ENCODE measurements at regions not wholly inside any gene's neighbourhood (a gene's known extent, or its start where the extent isn't known, plus 50 kb on each side); places are given as distances from the start of the nearest gene placed in this dataset.
"Not testable (repeated sequence)": the region's sequence is repeated elsewhere in the genome, so short reads cannot be mapped to it uniquely, and the experiment has no call there.

DNA sequence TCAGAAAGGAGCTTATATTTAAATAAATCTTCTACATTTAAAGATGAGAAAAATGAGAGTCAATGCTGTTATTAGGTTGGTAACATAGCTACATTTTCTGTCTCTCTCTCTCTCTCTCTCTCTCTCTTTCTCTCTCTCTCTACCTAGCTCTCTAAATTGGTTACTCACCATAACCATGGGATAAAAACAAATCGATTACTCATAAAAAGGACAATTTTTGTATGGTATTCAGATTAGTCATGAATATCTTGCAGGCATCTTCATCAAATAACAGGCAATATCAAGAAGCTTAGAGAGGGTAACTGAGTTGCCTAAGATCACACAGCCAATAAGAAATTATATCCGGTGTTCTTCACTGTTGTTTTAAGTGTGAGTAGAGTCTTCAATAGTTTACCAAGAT is 81.8 kb upstream of the ALCAM start:
- no peak for DNase-seq

DNA sequence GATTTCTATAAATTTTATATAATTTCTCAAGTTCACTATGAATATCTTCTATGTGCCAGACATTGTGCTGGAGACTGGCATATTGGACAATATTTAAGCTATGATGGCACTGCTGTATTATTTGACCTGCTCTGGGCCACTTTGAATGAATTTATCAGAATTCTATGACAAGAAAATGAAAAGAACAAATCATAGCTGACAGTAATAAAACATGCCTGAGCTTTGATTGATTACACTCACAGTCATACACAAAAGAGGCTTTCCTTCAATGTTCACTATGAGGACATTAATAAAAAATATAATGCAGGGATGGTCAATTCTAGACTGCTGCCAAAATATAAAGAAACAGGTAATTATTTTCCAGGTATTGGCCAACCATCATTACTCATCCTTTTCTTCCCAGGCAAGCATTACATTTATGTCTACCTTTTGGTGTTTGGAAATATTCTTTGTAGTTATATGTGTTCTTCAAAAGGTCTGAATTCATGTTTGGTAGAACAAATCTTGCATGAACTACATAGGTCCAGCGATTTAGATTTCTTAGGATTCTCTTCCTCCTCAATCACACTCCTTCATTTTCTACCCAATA is 81.0 kb upstream of the ALCAM start:
- DNase-seq = no peak

DNA sequence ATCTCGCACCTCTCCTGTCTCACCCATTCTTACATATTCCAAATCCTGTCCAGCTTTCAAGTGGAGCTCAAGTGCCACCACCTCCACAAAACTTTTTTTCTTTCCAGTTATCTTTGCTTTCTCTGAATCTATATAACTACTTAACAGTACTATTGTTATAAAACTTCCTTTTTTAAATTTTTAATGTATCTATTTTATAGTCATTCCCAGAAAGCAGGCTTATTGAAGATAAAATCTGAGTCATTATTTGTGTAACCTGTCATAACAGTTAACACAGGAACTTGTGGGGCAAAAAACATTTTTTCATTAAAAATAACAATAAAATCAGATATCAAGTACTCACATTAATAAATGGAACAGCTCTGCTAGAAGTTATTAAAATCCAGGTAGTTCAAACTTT is 73.3 kb upstream of the ALCAM start:
- DNase-seq = no peak

DNA sequence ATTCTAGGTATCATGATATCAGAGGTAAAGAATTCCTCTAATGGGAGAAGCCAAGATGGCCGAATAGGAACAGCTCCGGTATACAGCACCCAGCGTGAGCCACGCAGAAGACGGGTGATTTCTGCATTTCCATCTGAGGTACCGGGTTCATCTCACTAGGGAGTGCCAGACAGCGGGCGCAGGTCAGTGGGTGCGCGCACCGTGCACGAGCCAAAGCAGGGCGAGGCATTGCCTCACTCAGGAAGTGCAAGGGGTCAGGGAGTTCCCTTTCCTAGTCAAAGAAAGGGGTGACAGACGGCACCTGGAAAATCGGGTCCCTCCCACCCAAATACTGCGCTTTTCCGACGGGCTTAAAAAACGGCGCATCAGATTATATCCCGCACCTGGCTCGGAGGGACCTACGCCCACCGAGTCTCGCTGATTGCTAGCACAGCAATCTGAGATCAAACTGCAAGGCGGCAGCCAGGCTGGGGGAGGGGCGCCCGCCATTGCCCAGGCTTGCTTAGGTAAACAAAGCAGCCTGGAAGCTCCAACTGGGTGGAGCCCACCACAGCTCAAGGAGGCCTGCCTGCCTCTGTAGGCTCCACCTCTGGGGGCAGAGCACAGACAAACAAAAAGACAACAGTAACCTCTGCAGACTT is 70.4 kb upstream of the ALCAM start:
- not testable (repeated sequence) for DNase-seq

DNA sequence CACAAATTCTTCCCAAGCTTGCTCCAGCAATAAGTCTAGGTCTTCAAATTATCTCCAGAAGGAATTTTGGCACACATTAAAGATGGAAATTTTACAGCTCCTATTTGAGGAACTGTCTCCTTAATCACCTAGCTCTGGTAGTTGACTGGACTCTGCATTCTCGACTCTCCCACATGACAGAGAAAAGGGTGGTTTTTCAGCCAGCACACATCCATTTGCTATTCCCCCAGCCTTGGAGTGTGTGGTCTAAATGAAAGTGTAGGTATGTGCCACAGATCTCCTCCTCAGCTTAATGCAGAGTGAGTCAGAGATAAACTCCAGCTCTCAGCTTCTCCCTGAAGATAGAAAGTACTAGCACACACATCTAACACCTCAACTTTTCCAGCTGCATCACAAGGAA is 62.2 kb upstream of the ALCAM start:
- DNase-seq = no peak

DNA sequence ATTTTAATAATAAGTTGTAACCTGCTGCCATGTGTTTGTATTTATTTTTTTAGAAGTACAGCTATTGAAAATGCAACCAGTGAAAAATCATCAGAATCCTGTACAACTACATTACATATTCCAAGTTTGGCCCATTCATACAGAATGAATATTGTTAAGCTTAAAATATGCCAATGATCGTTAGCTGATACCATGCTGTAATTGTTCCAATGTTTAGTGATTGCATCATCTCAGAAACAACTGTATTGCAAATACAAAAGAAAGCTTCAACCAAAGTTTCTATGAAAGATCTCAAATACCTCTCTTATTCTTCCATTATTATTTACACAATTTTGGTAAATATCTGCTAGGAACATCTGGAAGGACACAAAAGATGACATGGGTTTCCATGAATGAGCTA is 51.6 kb upstream of the ALCAM start:
- DNase-seq = no peak

DNA sequence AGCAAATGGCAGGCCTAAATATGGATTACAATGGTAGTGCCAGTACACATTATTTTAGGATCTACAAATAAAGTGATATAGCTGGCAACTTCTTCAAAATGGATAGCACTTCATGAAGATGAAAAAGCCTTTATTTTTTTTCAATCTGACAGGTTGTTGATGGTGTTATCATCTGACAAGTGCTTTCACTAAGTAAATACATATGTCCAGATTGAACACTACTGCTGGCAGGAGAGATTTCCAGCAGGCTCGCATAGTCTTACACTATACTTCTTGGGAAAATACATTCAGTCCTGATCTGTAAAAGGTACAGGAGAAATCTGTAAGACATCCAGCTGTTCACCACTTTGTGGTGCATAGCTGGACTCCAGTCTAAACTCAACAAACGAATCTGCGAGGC is 50.9 kb upstream of the ALCAM start:
- no peak for DNase-seq

DNA sequence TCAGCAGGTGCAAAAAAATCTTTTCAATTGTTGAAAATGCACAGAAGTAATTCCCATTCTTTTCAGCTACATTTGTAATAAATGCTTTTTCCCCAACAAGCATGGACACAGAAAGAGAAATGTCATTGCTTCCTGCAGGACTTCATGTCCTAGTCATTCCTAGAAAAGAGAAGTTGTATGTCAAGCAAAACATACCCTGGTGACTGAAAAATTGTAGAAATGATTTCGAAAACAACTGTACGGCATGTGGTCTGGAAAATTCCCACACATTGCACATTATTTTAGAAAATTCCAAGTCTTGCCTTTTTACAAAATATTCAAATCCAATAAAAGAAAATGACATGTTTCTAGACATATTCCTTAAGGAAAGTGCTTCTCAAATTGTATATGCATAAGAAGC is 50.4 kb upstream of the ALCAM start:
- no peak for DNase-seq
